ENCODE measurements at regions not wholly inside any gene's neighbourhood (a gene's known extent, or its start where the extent isn't known, plus 50 kb on each side); places are given as distances from the start of the nearest gene placed in this dataset.

DNA sequence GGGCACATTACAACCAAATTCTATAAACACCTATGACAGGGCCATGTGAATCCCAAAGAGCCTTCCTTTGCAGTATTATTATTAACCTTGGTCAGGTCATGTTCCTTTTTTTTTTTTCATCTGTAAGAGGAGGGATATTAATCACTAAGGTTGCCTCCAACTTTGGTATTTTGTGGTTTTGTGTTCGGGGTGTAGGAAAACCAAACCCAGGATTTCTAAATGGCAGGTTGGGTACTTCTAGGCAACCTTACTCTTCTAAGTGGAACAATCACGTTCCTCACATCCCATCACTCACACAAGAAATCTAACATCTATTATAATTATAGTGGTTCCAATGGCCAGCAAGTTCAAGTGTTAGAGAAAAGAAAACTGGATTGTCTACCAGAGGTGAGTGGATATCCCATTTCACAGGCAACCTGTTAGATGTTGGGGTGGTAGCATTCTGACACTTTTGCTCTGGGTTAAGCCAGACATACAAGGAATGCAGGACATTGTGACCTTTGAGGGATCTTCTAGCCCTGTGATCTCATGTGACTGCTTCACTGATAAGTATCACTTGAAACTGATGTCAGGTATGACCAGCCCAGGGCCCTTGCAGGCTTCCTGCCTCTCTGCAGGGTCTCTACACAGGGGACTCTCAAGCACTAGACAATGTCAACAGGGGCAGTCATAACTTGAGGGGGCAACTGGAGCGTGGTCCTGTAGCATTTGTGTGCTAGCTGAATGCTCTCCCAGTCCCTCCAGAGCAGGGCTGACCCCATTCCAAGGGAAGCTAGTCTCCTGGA is 126.2 kb upstream of the VLDLR start:
- in situ Hi-C loops (cut with HindIII; ENCODE audit: low sequenced_read_pairs) = no loop called here
- no peak overlapping the region for H3K4me3 ChIP-seq (ENCODE audit: low read depth, low read length)
- DNase-seq (ENCODE audit: low read depth) = no peak
- TF ChIP-seq, protein P1, sequence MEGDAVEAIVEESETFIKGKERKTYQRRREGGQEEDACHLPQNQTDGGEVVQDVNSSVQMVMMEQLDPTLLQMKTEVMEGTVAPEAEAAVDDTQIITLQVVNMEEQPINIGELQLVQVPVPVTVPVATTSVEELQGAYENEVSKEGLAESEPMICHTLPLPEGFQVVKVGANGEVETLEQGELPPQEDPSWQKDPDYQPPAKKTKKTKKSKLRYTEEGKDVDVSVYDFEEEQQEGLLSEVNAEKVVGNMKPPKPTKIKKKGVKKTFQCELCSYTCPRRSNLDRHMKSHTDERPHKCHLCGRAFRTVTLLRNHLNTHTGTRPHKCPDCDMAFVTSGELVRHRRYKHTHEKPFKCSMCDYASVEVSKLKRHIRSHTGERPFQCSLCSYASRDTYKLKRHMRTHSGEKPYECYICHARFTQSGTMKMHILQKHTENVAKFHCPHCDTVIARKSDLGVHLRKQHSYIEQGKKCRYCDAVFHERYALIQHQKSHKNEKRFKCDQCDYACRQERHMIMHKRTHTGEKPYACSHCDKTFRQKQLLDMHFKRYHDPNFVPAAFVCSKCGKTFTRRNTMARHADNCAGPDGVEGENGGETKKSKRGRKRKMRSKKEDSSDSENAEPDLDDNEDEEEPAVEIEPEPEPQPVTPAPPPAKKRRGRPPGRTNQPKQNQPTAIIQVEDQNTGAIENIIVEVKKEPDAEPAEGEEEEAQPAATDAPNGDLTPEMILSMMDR (IDR thresholded peaks at IDR 0.05; ENCODE audit: low read depth, low read length, missing control alignments) = no peak

DNA sequence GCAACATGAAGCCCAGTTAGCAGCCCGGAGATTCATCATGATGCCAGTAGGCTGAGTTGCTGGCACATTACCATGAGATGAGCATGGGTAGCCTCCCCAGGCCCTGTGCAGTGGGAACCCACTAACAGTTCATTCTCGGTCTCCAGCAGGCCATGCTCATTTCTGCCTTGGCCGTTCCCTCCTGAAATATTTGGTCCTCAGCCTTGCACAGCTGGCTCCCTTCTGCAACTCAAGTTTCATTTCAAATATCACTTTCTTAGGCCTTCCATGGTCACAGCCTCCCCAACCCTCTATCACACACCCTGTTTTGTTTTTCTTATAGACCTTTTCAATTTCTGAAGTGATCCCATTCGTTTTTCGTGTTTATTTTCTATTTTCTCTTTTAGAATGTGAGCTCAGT is 125.4 kb upstream of the VLDLR start:
- in situ Hi-C loops (cut with HindIII; ENCODE audit: low sequenced_read_pairs) = no loop called here
- TF ChIP-seq, protein P1 (IDR thresholded peaks at IDR 0.05; ENCODE audit: low read depth, low read length, missing control alignments) = no peak
- no peak for DNase-seq (ENCODE audit: low read depth)
- no peak overlapping the region for H3K4me3 ChIP-seq (ENCODE audit: low read depth, low read length)

DNA sequence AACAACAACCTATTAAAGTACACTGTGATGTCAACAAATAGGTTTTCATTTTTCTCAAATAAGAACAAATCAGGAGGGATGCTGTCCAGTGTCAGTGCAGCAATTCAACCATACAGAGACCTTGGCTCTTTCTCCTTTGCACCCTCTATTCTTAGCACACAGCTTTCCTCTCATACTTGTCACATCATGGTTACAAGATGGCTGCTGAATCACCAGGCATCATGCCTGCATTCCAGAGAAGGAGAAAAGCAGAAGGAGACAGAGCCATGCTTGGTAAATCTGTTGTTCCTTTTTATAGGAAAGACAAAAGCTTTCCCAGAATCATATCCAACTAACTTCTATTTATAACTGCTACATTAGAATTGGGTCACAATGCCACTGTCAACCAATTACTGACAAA is 124.7 kb upstream of the VLDLR start:
- no peak for DNase-seq (ENCODE audit: low read depth)
- in situ Hi-C loops (cut with HindIII; ENCODE audit: low sequenced_read_pairs) = no loop called here
- TF ChIP-seq, protein P1 (IDR thresholded peaks at IDR 0.05; ENCODE audit: low read depth, low read length, missing control alignments) = no peak
- H3K4me3 ChIP-seq (ENCODE audit: low read depth, low read length) = no peak overlapping the region

DNA sequence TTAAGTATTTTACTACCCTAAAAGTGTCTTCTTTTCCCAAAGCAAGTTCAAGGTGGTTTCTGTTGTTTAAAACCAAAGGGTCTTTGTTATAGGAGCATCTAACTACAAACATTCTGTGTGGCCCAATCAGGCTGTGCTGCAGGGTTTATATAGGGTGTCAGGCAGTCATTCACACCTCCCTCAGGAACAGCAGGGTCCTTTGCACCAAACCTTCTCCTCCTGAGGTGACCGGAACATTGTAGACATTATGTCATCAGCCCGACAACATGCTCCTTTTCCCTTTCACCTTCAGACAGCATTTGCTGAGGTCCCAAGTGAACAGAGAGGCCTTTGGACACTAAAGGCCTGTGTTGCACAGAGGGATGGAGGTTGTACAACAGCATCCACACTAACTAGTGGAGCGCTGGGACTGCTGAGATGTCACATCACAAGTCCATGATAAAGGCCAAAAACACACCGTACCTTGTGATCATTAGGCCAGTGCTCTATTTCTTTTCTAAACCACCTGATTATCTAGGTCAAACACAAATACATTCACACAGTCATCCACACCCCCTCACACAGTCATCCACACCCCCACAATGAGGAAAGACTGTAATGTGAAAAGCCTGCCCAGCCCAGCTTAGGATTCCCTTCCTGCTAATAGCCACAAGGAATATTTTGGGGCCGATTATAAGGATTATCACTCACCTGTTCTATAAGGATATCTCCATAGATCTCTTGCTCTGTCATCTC is 123.8 kb upstream of the VLDLR start:
- in situ Hi-C loops (cut with HindIII; ENCODE audit: low sequenced_read_pairs) = no loop called here
- no peak for DNase-seq (ENCODE audit: low read depth)
- TF ChIP-seq, protein P1 (IDR thresholded peaks at IDR 0.05; ENCODE audit: low read depth, low read length, missing control alignments) = no peak
- no peak overlapping the region for H3K4me3 ChIP-seq (ENCODE audit: low read depth, low read length)

DNA sequence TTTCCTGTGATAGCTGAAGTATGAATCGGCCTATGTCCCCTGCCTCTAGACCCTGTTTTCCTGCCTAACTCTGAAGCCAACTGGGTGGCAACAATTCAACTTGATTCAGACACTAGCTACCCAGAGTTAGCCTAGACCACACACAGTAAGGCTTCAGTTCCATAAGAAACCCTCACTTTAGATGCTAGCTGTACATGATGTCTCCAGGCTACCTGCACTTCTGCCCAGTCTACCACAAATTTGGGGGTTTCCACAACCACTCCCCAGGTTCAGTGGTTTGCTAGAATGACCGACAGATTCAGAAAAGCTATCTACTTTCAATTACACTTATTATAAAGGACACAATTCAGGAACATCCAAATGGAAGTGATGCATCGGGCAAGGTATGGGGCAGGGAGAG is 119.4 kb upstream of the VLDLR start:
- H3K4me3 ChIP-seq (ENCODE audit: low read depth, low read length) = no peak overlapping the region
- DNase-seq (ENCODE audit: low read depth) = no peak
- TF ChIP-seq, protein P1 (IDR thresholded peaks at IDR 0.05; ENCODE audit: low read depth, low read length, missing control alignments) = no peak
- in situ Hi-C loops (cut with HindIII; ENCODE audit: low sequenced_read_pairs) = no loop called here

DNA sequence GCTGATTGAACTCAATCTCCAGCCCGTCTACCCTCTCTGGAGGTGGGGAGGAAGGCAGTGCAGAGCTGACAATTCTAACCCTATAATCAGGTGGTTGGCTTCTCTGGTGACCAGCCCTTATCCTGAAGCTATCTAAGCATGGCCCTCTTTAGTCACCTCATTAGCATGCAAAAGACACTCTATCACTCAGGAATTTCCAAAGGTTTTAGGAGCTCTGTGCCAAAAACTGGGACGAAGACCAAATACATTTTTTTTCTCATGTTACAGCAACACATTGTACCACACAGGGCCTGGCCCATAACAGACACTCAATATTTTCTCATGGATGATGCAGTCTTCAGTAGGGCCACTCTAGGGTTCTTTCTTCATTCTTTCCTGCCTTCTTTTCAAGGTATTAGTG is 118.8 kb upstream of the VLDLR start:
- TF ChIP-seq, protein P1 (IDR thresholded peaks at IDR 0.05; ENCODE audit: low read depth, low read length, missing control alignments) = no peak
- in situ Hi-C loops (cut with HindIII; ENCODE audit: low sequenced_read_pairs) = no loop called here
- DNase-seq (ENCODE audit: low read depth) = peak; percentile 32
- no peak overlapping the region for H3K4me3 ChIP-seq (ENCODE audit: low read depth, low read length)

Data from astrocyte of the cerebellum (primary cell).